Vagina (tissue), 2 donors: ENCODE measurements at regions not wholly inside any gene's neighbourhood (a gene's known extent, or its start where the extent isn't known, plus 50 kb on each side); places are given as distances from the start of the nearest gene placed in this dataset.
"Not testable (repeated sequence)": the region's sequence is repeated elsewhere in the genome, so short reads cannot be mapped to it uniquely, and the experiment has no call there.

Experiments
- DNase-seq, 2 donors: peaks; one replicate each; pipeline ENCODE4 v3.0.0-alpha.2; 2017; ENCODE audit errors: extremely low spot score in 2 of 2
- H3K27ac ChIP-seq: fragments of 200-600 bp; sonication (generic); one replicate; pipeline ENCODE4 v1.5.1; 2019
- H3K27me3 ChIP-seq: fragments of 200-600 bp; sonication (generic); one replicate; pipeline ENCODE4 v1.5.1; 2019
- H3K36me3 ChIP-seq, 2 donors: fragments of 200-600 bp; sonication (generic); one replicate each; pipeline ENCODE4 v1.5.1; 2017 to 2019
- H3K4me1 ChIP-seq: fragments of 200-600 bp; sonication (generic); one replicate; pipeline ENCODE4 v1.5.1; 2019
- H3K4me3 ChIP-seq, 2 donors: fragments of 200-600 bp; sonication (generic); 1 replicate in 1 of 2; 2 replicates in 1 of 2; pipeline ENCODE4 v1.5.1; 2016 to 2019
- H3K9me3 ChIP-seq: fragments of 200-600 bp; sonication (generic); one replicate; pipeline ENCODE4 v1.5.1; 2019
- CTCF ChIP-seq, 3 experiments: fragments of 450-650 bp in 2 of 3; fragments of 200-600 bp in 1 of 3; sonication (generic) in 1 of 3; IDR thresholded peaks; one replicate each; pipeline ENCODE4 v1.5.1; 2017 to 2019; ENCODE audit warnings: antibody characterized with exemption in 3 of 3, mild to moderate bottlenecking in 2 of 3, moderate library complexity in 2 of 3
- POLR2A ChIP-seq, 2 donors: fragments of 450-650 bp; IDR thresholded peaks; one replicate each; pipeline ENCODE4 v1.6.1; 2017; ENCODE audit warnings: antibody characterized with exemption in 2 of 2, mild to moderate bottlenecking in 2 of 2, moderate library complexity in 2 of 2
- POLR2AphosphoS5 ChIP-seq, 2 donors: sonication (generic); formaldehyde crosslinking; IDR thresholded peaks; one replicate each; pipeline ENCODE4 v1.9.0; 2017; ENCODE audit warnings: antibody characterized with exemption in 2 of 2, mild to moderate bottlenecking in 2 of 2, low read depth in 1 of 2; ENCODE audit not compliant: insufficient read depth in 1 of 2
- intact Hi-C: fragments of 100-400 bp; cut with DNase I; formaldehyde crosslinking; loops from one replicate; pipeline ENCODE4 v1.15.1; 2023

- Histone ChIP-seq H3K36me3 (no peaks in the 10 kb centered on the region), H3K4me1 (no peaks in the 10 kb centered on the region), H3K9me3 (peaks cover 5% of the 10 kb centered on the region), H3K27me3 (no peaks in the 10 kb centered on the region), H3K4me3 (no peak overlapping the region), H3K27ac (no peak overlapping the region)
- no peak for TF ChIP-seq POLR2AphosphoS5 (IDR thresholded peaks at IDR 0.05; ENCODE audit: insufficient read depth in 1 of 2, low read depth in 1 of 2)
- no peak for TF ChIP-seq CTCF (IDR thresholded peaks at IDR 0.05)
- TF ChIP-seq POLR2A (IDR thresholded peaks at IDR 0.05) = no peak
- no peak for DNase-seq
- intact Hi-C loops = no loop called here
Measured at GRCh38 chr7:56483153-56483552, 366.9 kb upstream of the NUPR2 start.

GRCh38 chr7:56479748-56480147 lies 363.5 kb upstream of the NUPR2 start:
- intact Hi-C loops = no loop called here
- no peak for DNase-seq
- Histone ChIP-seq H3K9me3 (peaks cover 9% of the 10 kb centered on the region), H3K27ac (no peak overlapping the region), H3K27me3 (no peaks in the 10 kb centered on the region), H3K4me3 (no peak overlapping the region), H3K36me3 (no peaks in the 10 kb centered on the region), H3K4me1 (no peaks in the 10 kb centered on the region)
- TF ChIP-seq POLR2AphosphoS5 (IDR thresholded peaks at IDR 0.05; ENCODE audit: insufficient read depth in 1 of 2, low read depth in 1 of 2) (no peak), CTCF (IDR thresholded peaks at IDR 0.05) (no peak), POLR2A (IDR thresholded peaks at IDR 0.05) (no peak)

- no peaks in the 10 kb centered on the region for H3K36me3 ChIP-seq
- no peak for DNase-seq
- TF ChIP-seq CTCF (IDR thresholded peaks at IDR 0.05) (no peak), POLR2AphosphoS5 (IDR thresholded peaks at IDR 0.05; ENCODE audit: insufficient read depth in 1 of 2, low read depth in 1 of 2) (no peak), POLR2A (IDR thresholded peaks at IDR 0.05) (no peak)
- no peaks in the 10 kb centered on the region for H3K27me3 ChIP-seq
- no peak overlapping the region for H3K27ac ChIP-seq
- H3K4me1 ChIP-seq = no peaks in the 10 kb centered on the region
- intact Hi-C loops = no loop called here
- H3K4me3 ChIP-seq = no peak overlapping the region
- peaks cover 9% of the 10 kb centered on the region for H3K9me3 ChIP-seq
Measured at GRCh38 chr7:56479136-56479535, 362.9 kb upstream of the NUPR2 start.

- Histone ChIP-seq H3K9me3 (peaks cover 7% of the 10 kb centered on the region), H3K4me1 (no peaks in the 10 kb centered on the region), H3K27ac (no peak overlapping the region), H3K36me3 (no peaks in the 10 kb centered on the region), H3K27me3 (no peaks in the 10 kb centered on the region), H3K4me3 (no peak overlapping the region)
- intact Hi-C loops = no loop called here
- DNase-seq = no peak
- TF ChIP-seq POLR2A (IDR thresholded peaks at IDR 0.05) (no peak), CTCF (IDR thresholded peaks at IDR 0.05) (no peak), POLR2AphosphoS5 (IDR thresholded peaks at IDR 0.05; ENCODE audit: insufficient read depth in 1 of 2, low read depth in 1 of 2) (no peak)
Measured at GRCh38 chr7:56474271-56474670, 358.1 kb upstream of the NUPR2 start.

- H3K27ac ChIP-seq = no peak overlapping the region
- no peak for TF ChIP-seq CTCF (IDR thresholded peaks at IDR 0.05)
- peaks cover 23% of the 10 kb centered on the region for H3K9me3 ChIP-seq
- no peak for DNase-seq
- intact Hi-C loops = no loop called here
- no peaks in the 10 kb centered on the region for H3K4me1 ChIP-seq
- H3K27me3 ChIP-seq = no peaks in the 10 kb centered on the region
- H3K36me3 ChIP-seq = no peaks in the 10 kb centered on the region
- H3K4me3 ChIP-seq = no peak overlapping the region
Measured at GRCh38 chr7:56471811-56472210, 355.6 kb upstream of the NUPR2 start.

- intact Hi-C loops, H3K27ac ChIP-seq, H3K4me1 ChIP-seq, H3K27me3 ChIP-seq, H3K36me3 ChIP-seq, DNase-seq, H3K4me3 ChIP-seq: not testable (repeated sequence)
- peaks cover 29% of the 10 kb centered on the region for H3K9me3 ChIP-seq
Measured at GRCh38 chr7:56466607-56467525, 350.6 kb upstream of the NUPR2 start.
